ENCODE measurements at regions not wholly inside any gene's neighbourhood (a gene's known extent, or its start where the extent isn't known, plus 50 kb on each side); places are given as distances from the start of the nearest gene placed in this dataset.

DNA sequence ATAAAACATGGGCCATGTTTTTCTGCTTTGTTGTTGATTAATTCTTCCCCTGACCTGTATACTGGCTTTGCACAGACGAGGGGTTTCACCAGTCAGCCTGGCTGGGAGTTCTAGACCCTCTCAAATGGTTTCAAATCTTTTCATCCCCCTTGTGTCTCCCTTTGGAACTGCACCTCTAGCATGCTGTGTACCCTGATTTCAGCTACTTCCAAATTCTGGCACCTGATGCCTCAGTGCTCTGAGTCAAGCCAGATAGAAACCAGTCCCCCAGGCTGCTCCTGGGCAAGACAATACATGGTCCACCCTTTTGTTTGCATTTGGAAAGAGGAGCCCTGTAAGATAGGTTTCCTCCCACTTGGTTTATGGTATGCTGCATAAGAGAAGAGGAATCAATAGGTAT is 290.2 kb downstream of the BTBD3 start:
- H3K36me3 ChIP-seq (ENCODE audit: control insufficient read depth in 2 of 2, extremely low read depth in 1 of 2, insufficient read depth in 2 of 2, low read length in 2 of 2): no peaks in the 10 kb centered on the region
- no peak for TF ChIP-seq EZH2 (IDR thresholded peaks at IDR 0.05; ENCODE audit: low read length)
- TF ChIP-seq, protein P1, sequence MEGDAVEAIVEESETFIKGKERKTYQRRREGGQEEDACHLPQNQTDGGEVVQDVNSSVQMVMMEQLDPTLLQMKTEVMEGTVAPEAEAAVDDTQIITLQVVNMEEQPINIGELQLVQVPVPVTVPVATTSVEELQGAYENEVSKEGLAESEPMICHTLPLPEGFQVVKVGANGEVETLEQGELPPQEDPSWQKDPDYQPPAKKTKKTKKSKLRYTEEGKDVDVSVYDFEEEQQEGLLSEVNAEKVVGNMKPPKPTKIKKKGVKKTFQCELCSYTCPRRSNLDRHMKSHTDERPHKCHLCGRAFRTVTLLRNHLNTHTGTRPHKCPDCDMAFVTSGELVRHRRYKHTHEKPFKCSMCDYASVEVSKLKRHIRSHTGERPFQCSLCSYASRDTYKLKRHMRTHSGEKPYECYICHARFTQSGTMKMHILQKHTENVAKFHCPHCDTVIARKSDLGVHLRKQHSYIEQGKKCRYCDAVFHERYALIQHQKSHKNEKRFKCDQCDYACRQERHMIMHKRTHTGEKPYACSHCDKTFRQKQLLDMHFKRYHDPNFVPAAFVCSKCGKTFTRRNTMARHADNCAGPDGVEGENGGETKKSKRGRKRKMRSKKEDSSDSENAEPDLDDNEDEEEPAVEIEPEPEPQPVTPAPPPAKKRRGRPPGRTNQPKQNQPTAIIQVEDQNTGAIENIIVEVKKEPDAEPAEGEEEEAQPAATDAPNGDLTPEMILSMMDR (optimal IDR thresholded peaks at IDR 0.05 in 1 of 3, IDR thresholded peaks at IDR 0.05 in 1 of 3, conservative IDR thresholded peaks at IDR 0.05 in 1 of 3; ENCODE audit: extremely low read depth in 1 of 3, insufficient read depth in 2 of 3, low read length in 3 of 3): peak; percentile 61 to 68 (median 65)
- dilution Hi-C loops (cut with MboI; ENCODE audit: extremely low pct_ligation_motif_present, low sequenced_read_pairs): no loop called here
- no peaks in the 10 kb centered on the region for H3K4me1 ChIP-seq (ENCODE audit: control insufficient read depth, extremely low read depth, insufficient read depth, low read length)
- FAIRE-seq (no peak), DNase-seq (ENCODE audit: low read depth, low spot score) (no peak)
- no peaks in the 10 kb centered on the region for H3K27me3 ChIP-seq (ENCODE audit: control insufficient read depth, extremely low read depth, insufficient read depth, low read length)
- no peak overlapping the region for H3K4me2 ChIP-seq (ENCODE audit: control insufficient read depth, extremely low read depth, insufficient read depth, low read depth, low read length)
- no peaks in the 10 kb centered on the region for H3K9me1 ChIP-seq (ENCODE audit: control insufficient read depth, extremely low read depth, insufficient read depth, low read length)
- H3K4me3 ChIP-seq (ENCODE audit: control insufficient read depth in 2 of 3, extremely low read depth in 1 of 3, insufficient read depth in 2 of 3, low read depth in 1 of 3, low read length in 3 of 3): no peak overlapping the region
- no peak overlapping the region for H3K27ac ChIP-seq (ENCODE audit: control insufficient read depth, insufficient read depth, low read length)
- H2AFZ ChIP-seq (ENCODE audit: control insufficient read depth, low read length): no peak overlapping the region
- H3K9ac ChIP-seq (ENCODE audit: control insufficient read depth, extremely low read depth, insufficient read depth, low read length): no peak overlapping the region
- no peaks in the 10 kb centered on the region for H3K9me3 ChIP-seq (ENCODE audit: control insufficient read depth, low read depth, low read length)
- H3K79me2 ChIP-seq (ENCODE audit: control insufficient read depth, insufficient read depth, low read length): no peaks in the 10 kb centered on the region
- H4K20me1 ChIP-seq (ENCODE audit: control insufficient read depth, extremely low read depth, insufficient read depth, low read length): no peaks in the 10 kb centered on the region

DNA sequence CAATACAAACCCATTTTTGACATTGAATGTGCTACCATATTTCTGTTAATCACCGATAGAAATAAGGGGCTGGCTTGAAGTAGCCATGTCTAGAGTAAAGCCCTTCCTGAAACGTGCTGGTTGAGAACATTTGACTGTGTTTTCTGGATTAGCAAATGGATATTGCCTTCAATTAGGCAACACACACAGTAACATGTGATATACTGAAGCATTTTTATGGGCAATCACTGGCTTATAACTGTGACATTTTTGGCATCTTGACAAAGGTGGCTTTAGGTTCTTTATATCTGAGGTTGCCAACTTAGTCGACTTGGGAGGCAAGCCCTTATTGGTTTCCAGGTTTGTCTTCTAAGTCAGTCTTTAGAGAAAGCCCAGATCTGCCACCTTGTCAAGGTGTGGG is 292.9 kb downstream of the BTBD3 start:
- Histone ChIP-seq H3K9me3 (ENCODE audit: control insufficient read depth, low read depth, low read length) (no peaks in the 10 kb centered on the region), H3K27me3 (ENCODE audit: control insufficient read depth, extremely low read depth, insufficient read depth, low read length) (no peaks in the 10 kb centered on the region), H3K4me3 (ENCODE audit: control insufficient read depth in 2 of 3, extremely low read depth in 1 of 3, insufficient read depth in 2 of 3, low read depth in 1 of 3, low read length in 3 of 3) (no peak overlapping the region), H3K9ac (ENCODE audit: control insufficient read depth, extremely low read depth, insufficient read depth, low read length) (no peak overlapping the region), H3K4me2 (ENCODE audit: control insufficient read depth, extremely low read depth, insufficient read depth, low read depth, low read length) (no peak overlapping the region), H3K9me1 (ENCODE audit: control insufficient read depth, extremely low read depth, insufficient read depth, low read length) (no peaks in the 10 kb centered on the region), H3K36me3 (ENCODE audit: control insufficient read depth in 2 of 2, extremely low read depth in 1 of 2, insufficient read depth in 2 of 2, low read length in 2 of 2) (no peaks in the 10 kb centered on the region), H3K4me1 (ENCODE audit: control insufficient read depth, extremely low read depth, insufficient read depth, low read length) (no peaks in the 10 kb centered on the region), H4K20me1 (ENCODE audit: control insufficient read depth, extremely low read depth, insufficient read depth, low read length) (no peaks in the 10 kb centered on the region), H3K27ac (ENCODE audit: control insufficient read depth, insufficient read depth, low read length) (no peak overlapping the region), H2AFZ (ENCODE audit: control insufficient read depth, low read length) (no peak overlapping the region), H3K79me2 (ENCODE audit: control insufficient read depth, insufficient read depth, low read length) (no peaks in the 10 kb centered on the region)
- dilution Hi-C loops (cut with MboI; ENCODE audit: extremely low pct_ligation_motif_present, low sequenced_read_pairs): no loop called here
- TF ChIP-seq, protein P1 (optimal IDR thresholded peaks at IDR 0.05 in 1 of 3, IDR thresholded peaks at IDR 0.05 in 1 of 3, conservative IDR thresholded peaks at IDR 0.05 in 1 of 3; ENCODE audit: extremely low read depth in 1 of 3, insufficient read depth in 2 of 3, low read length in 3 of 3): no peak
- TF ChIP-seq EZH2 (IDR thresholded peaks at IDR 0.05; ENCODE audit: low read length): no peak
- no peak for DNase-seq (ENCODE audit: low read depth, low spot score)
- no peak for FAIRE-seq
